Erythroblast (primary cell): ENCODE measurements at regions not wholly inside any gene's neighbourhood (a gene's known extent, or its start where the extent isn't known, plus 50 kb on each side); places are given as distances from the start of the nearest gene placed in this dataset.

Experiments
- DNase-seq, 2 experiments: peaks; one replicate each; lab custom pipeline; 2025; lab: John Stamatoyannopoulos, UW
- GATA1 ChIP-seq: IDR thresholded peaks from 2 replicates; pipeline ENCODE4 v1.6.1; 2011; ENCODE audit warnings: low read depth, mild to moderate bottlenecking, control low read depth, low read length, moderate library complexity
- POLR2A ChIP-seq: IDR thresholded peaks from 2 replicates; pipeline ENCODE4 v1.6.1; 2011; ENCODE audit warnings: mild to moderate bottlenecking, low read length

- TF ChIP-seq POLR2A: no peak
- no peak for DNase-seq
These were observed 89.4 kb upstream of the PALS2 start for GRCh38 chr7:24483804-24484203.

GRCh38 chr7:24492576-24492975 lies 80.7 kb upstream of the PALS2 start:
- no peak for DNase-seq
- TF ChIP-seq GATA1: no peak
- no peak for TF ChIP-seq POLR2A

- no peak for TF ChIP-seq GATA1
- no peak for TF ChIP-seq POLR2A
These were observed 78.4 kb upstream of the PALS2 start for GRCh38 chr7:24494832-24495231.

GRCh38 chr7:24496036-24496435 lies 77.2 kb upstream of the PALS2 start:
- DNase-seq: no peak
- TF ChIP-seq POLR2A (no peak), GATA1 (no peak)

More at GRCh38 chr7:24494832-24495231, 78.4 kb upstream of the PALS2 start:
- DNase-seq: no peak

GRCh38 chr7:24498439-24498838 lies 74.8 kb upstream of the PALS2 start:
- TF ChIP-seq GATA1 (no peak), POLR2A (no peak)
- DNase-seq: no peak

- TF ChIP-seq GATA1: no peak
- DNase-seq: no peak
These were observed 73.4 kb upstream of the PALS2 start for GRCh38 chr7:24499871-24500270.

- TF ChIP-seq POLR2A (no peak), GATA1 (no peak)
- no peak for DNase-seq
These were observed 72.7 kb upstream of the PALS2 start for GRCh38 chr7:24500599-24500998.

- TF ChIP-seq POLR2A (no peak), GATA1 (no peak)
These were observed 72.2 kb upstream of the PALS2 start for GRCh38 chr7:24501009-24501408.

GRCh38 chr7:24501443-24502134 lies 71.7 kb upstream of the PALS2 start:
- no peak for TF ChIP-seq POLR2A
- no peak for TF ChIP-seq GATA1
- no peak for DNase-seq

More at GRCh38 chr7:24501009-24501408, 72.2 kb upstream of the PALS2 start:
- DNase-seq: no peak

GRCh38 chr7:24502135-24502488 lies 71.1 kb upstream of the PALS2 start:
- TF ChIP-seq GATA1: no peak
- no peak for TF ChIP-seq POLR2A
- no peak for DNase-seq

- TF ChIP-seq POLR2A (no peak), GATA1 (no peak)
- DNase-seq: no peak
These were observed 69.7 kb upstream of the PALS2 start for GRCh38 chr7:24503506-24503905.

GRCh38 chr7:24504040-24504439 lies 69.2 kb upstream of the PALS2 start:
- TF ChIP-seq POLR2A (no peak), GATA1 (no peak)
- DNase-seq: no peak

GRCh38 chr7:24504836-24505235 lies 68.4 kb upstream of the PALS2 start:
- no peak for DNase-seq
- TF ChIP-seq POLR2A: no peak
- no peak for TF ChIP-seq GATA1

- no peak for TF ChIP-seq POLR2A
- TF ChIP-seq GATA1: no peak
- no peak for DNase-seq
These were observed 67.3 kb upstream of the PALS2 start for GRCh38 chr7:24505968-24506367.

GRCh38 chr7:24508316-24508715 lies 64.9 kb upstream of the PALS2 start:
- no peak for DNase-seq
- TF ChIP-seq GATA1: no peak
